WTC11 (cell line): ENCODE measurements at regions not wholly inside any gene's neighbourhood (a gene's known extent, or its start where the extent isn't known, plus 50 kb on each side); places are given as distances from the start of the nearest gene placed in this dataset.

Source experiments
- ATAC-seq: fragments of 200-7000 bp; cut with Tn5 transposase; 2 replicates; pipeline ENCODE4 v1.10.0; 2021; ENCODE audit warnings: mild to moderate bottlenecking, moderate library complexity
- CTCF ChIA-PET: fragments of 300-600 bp; sonication (Branson Sonifier 250); formaldehyde crosslinking; loops from one replicate; lab custom pipeline; 2021; ENCODE audit warnings: antibody characterized with exemption; lab: Charles Lee
- POLR2A ChIA-PET: fragments of 350-600 bp; sonication (Branson Sonifier 250); formaldehyde crosslinking; loops from one replicate; lab custom pipeline; 2021; ENCODE audit warnings: antibody characterized with exemption; lab: Charles Lee
- DNase-seq: peaks from one replicate; pipeline ENCODE4 v3.0.0; 2021; ENCODE audit warnings: low spot score
- H3K27ac Mint-ChIP-seq: 2 replicates; pipeline ENCODE4 v1.8.0; 2021; ENCODE audit warnings: mixed read lengths
- H3K27me3 Mint-ChIP-seq: 2 replicates; pipeline ENCODE4 v1.8.0; 2021; ENCODE audit warnings: low read depth, mild to moderate bottlenecking, moderate library complexity, mixed read lengths
- H3K36me3 Mint-ChIP-seq: 2 replicates; pipeline ENCODE4 v1.8.0; 2021; ENCODE audit warnings: mixed read lengths
- H3K4me1 Mint-ChIP-seq: 2 replicates; pipeline ENCODE4 v1.8.0; 2022; ENCODE audit warnings: mixed read lengths
- H3K4me3 Mint-ChIP-seq: 2 replicates; pipeline ENCODE4 v1.8.0; 2021; ENCODE audit warnings: mild to moderate bottlenecking, moderate library complexity, mixed read lengths
- H3K9me3 Mint-ChIP-seq: 2 replicates; pipeline ENCODE4 v1.8.0; 2021; ENCODE audit warnings: mixed read lengths
- AFF4 ChIP-seq: sonication (generic); formaldehyde crosslinking; IDR thresholded peaks from 2 replicates; pipeline ENCODE4 v1.8.1; 2023; ENCODE audit warnings: mild to moderate bottlenecking, missing genetic modification reagents, borderline replicate concordance
- ATF1 ChIP-seq: sonication (generic); formaldehyde crosslinking; IDR thresholded peaks from 2 replicates; pipeline ENCODE4 v1.8.1; 2023; ENCODE audit warnings: mild to moderate bottlenecking, moderate library complexity, missing genetic modification reagents
- ATF6 ChIP-seq: sonication (generic); formaldehyde crosslinking; IDR thresholded peaks from 2 replicates; pipeline ENCODE4 v1.8.1; 2023; ENCODE audit warnings: mild to moderate bottlenecking, missing genetic modification reagents
- CBFB ChIP-seq: sonication (generic); formaldehyde crosslinking; IDR thresholded peaks from 2 replicates; pipeline ENCODE4 v1.8.1; 2022; ENCODE audit warnings: mild to moderate bottlenecking, low read depth, missing genetic modification reagents
- EMX1 ChIP-seq: fragments of 250-450 bp; sonication (Bioruptor Pico); IDR thresholded peaks from 2 replicates; pipeline ENCODE4 v1.8.0; 2021; ENCODE audit warnings: mild to moderate bottlenecking
- FOXP1 ChIP-seq: sonication (generic); formaldehyde crosslinking; IDR thresholded peaks from 2 replicates; pipeline ENCODE4 v1.8.0; 2022; ENCODE audit warnings: missing genetic modification reagents, mild to moderate bottlenecking, moderate library complexity, borderline replicate concordance
- JAZF1 ChIP-seq: fragments of 250-450 bp; sonication (Bioruptor Pico); IDR thresholded peaks from 2 replicates; pipeline ENCODE4 v1.9.0; 2021; ENCODE audit warnings: moderate library complexity, mild to moderate bottlenecking, inconsistent platforms
- MYBL2 ChIP-seq: sonication (generic); formaldehyde crosslinking; IDR thresholded peaks from 2 replicates; pipeline ENCODE4 v1.8.1; 2023; ENCODE audit warnings: mild to moderate bottlenecking, moderate library complexity, missing genetic modification reagents
- NFE2L1 ChIP-seq: sonication (generic); formaldehyde crosslinking; IDR thresholded peaks from 2 replicates; pipeline ENCODE4 v1.8.1; 2023; ENCODE audit warnings: missing genetic modification reagents
- TCF7 ChIP-seq: sonication (generic); formaldehyde crosslinking; IDR thresholded peaks from 2 replicates; pipeline ENCODE4 v1.8.0; 2022; ENCODE audit warnings: mild to moderate bottlenecking, low read depth, missing genetic modification reagents, moderate library complexity
- TEAD1 ChIP-seq: sonication (generic); formaldehyde crosslinking; IDR thresholded peaks from 2 replicates; pipeline ENCODE4 v1.8.0; 2022; ENCODE audit warnings: mild to moderate bottlenecking, missing genetic modification reagents
- USF1 ChIP-seq: sonication (generic); formaldehyde crosslinking; IDR thresholded peaks from 2 replicates; pipeline ENCODE4 v1.8.0; 2022; ENCODE audit warnings: mild to moderate bottlenecking, missing genetic modification reagents
- ZNF138 ChIP-seq: sonication (generic); formaldehyde crosslinking; conservative IDR thresholded peaks from 2 replicates; pipeline ENCODE4 v1.8.1; 2022; ENCODE audit warnings: mild to moderate bottlenecking, moderate library complexity, missing genetic modification reagents
- ZNF232 ChIP-seq: sonication (generic); formaldehyde crosslinking; IDR thresholded peaks from 2 replicates; pipeline ENCODE4 v1.8.0; 2022; ENCODE audit warnings: mild to moderate bottlenecking, missing genetic modification reagents
- TF ChIP-seq, protein P1 (sequence below): fragments of 200-600 bp; IDR thresholded peaks from 2 replicates; pipeline ENCODE4 v1.8.0; 2022; ENCODE audit warnings: antibody characterized with exemption
- TF ChIP-seq, protein P2 (sequence below): sonication (generic); formaldehyde crosslinking; IDR thresholded peaks from 2 replicates; pipeline ENCODE4 v1.8.1; 2023; ENCODE audit warnings: mild to moderate bottlenecking, moderate library complexity, missing genetic modification reagents
- TF ChIP-seq, protein P3 (sequence below): sonication (generic); formaldehyde crosslinking; IDR thresholded peaks from 2 replicates; pipeline ENCODE4 v1.8.0; 2022; ENCODE audit warnings: mild to moderate bottlenecking, missing genetic modification reagents
- TF ChIP-seq, protein P4 (sequence below): sonication (generic); formaldehyde crosslinking; IDR thresholded peaks from 2 replicates; pipeline ENCODE4 v1.8.0; 2022; ENCODE audit warnings: mild to moderate bottlenecking, missing genetic modification reagents
- TF ChIP-seq, protein P5 (sequence below): sonication (generic); formaldehyde crosslinking; IDR thresholded peaks from 2 replicates; pipeline ENCODE4 v1.8.0; 2022; ENCODE audit warnings: missing genetic modification reagents
- TF ChIP-seq, protein P6 (sequence below): sonication (generic); formaldehyde crosslinking; IDR thresholded peaks from 2 replicates; pipeline ENCODE4 v1.8.1; 2022; ENCODE audit warnings: missing genetic modification reagents, borderline replicate concordance

DNA sequence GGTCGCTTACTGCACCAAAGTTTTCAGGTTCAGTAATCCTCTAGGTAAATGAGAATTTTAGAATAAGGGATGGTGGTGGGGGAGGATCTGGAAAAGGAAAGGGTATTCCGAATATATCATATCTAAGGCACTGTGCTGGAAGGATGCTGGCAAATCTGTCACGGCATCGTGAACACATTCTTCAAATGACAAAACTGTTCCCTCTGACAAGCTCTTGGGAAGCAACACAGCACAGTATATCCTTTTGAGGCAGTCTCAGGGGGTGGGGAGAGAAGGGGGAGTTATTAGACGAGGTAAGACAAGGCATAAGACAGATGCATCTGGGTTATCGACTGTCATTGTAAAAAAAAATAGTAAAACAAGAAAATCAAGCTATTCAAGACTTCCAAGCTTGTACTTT is 289.6 kb upstream of the LRRN1 start:
- POLR2A ChIA-PET: no interaction called here
- TF ChIP-seq, protein P1, sequence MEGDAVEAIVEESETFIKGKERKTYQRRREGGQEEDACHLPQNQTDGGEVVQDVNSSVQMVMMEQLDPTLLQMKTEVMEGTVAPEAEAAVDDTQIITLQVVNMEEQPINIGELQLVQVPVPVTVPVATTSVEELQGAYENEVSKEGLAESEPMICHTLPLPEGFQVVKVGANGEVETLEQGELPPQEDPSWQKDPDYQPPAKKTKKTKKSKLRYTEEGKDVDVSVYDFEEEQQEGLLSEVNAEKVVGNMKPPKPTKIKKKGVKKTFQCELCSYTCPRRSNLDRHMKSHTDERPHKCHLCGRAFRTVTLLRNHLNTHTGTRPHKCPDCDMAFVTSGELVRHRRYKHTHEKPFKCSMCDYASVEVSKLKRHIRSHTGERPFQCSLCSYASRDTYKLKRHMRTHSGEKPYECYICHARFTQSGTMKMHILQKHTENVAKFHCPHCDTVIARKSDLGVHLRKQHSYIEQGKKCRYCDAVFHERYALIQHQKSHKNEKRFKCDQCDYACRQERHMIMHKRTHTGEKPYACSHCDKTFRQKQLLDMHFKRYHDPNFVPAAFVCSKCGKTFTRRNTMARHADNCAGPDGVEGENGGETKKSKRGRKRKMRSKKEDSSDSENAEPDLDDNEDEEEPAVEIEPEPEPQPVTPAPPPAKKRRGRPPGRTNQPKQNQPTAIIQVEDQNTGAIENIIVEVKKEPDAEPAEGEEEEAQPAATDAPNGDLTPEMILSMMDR: no peak
- TF ChIP-seq JAZF1 (CRISPR knock-in tag) (no peak), TEAD1 (no peak), ZNF138 (no peak), FOXP1 (CRISPR knock-in tag) (no peak), ATF1 (CRISPR knock-in tag) (no peak), TCF7 (CRISPR knock-in tag) (no peak), ZNF232 (CRISPR knock-in tag) (no peak), MYBL2 (CRISPR knock-in tag) (no peak), AFF4 (CRISPR knock-in tag) (no peak), USF1 (no peak), ATF6 (CRISPR knock-in tag) (no peak), CBFB (CRISPR knock-in tag) (no peak), NFE2L1 (CRISPR knock-in tag) (no peak), EMX1 (CRISPR knock-in tag) (no peak)
- TF ChIP-seq, protein P2, sequence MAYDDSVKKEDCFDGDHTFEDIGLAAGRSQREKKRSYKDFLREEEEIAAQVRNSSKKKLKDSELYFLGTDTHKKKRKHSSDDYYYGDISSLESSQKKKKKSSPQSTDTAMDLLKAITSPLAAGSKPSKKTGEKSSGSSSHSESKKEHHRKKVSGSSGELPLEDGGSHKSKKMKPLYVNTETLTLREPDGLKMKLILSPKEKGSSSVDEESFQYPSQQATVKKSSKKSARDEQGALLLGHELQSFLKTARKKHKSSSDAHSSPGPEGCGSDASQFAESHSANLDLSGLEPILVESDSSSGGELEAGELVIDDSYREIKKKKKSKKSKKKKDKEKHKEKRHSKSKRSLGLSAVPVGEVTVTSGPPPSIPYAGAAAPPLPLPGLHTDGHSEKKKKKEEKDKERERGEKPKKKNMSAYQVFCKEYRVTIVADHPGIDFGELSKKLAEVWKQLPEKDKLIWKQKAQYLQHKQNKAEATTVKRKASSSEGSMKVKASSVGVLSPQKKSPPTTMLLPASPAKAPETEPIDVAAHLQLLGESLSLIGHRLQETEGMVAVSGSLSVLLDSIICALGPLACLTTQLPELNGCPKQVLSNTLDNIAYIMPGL: no peak
- TF ChIP-seq, protein P3, sequence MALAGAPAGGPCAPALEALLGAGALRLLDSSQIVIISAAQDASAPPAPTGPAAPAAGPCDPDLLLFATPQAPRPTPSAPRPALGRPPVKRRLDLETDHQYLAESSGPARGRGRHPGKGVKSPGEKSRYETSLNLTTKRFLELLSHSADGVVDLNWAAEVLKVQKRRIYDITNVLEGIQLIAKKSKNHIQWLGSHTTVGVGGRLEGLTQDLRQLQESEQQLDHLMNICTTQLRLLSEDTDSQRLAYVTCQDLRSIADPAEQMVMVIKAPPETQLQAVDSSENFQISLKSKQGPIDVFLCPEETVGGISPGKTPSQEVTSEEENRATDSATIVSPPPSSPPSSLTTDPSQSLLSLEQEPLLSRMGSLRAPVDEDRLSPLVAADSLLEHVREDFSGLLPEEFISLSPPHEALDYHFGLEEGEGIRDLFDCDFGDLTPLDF (CRISPR knock-in tag): no peak
- TF ChIP-seq, protein P4, sequence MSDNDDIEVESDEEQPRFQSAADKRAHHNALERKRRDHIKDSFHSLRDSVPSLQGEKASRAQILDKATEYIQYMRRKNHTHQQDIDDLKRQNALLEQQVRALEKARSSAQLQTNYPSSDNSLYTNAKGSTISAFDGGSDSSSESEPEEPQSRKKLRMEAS (CRISPR knock-in tag): no peak
- TF ChIP-seq, protein P5, sequence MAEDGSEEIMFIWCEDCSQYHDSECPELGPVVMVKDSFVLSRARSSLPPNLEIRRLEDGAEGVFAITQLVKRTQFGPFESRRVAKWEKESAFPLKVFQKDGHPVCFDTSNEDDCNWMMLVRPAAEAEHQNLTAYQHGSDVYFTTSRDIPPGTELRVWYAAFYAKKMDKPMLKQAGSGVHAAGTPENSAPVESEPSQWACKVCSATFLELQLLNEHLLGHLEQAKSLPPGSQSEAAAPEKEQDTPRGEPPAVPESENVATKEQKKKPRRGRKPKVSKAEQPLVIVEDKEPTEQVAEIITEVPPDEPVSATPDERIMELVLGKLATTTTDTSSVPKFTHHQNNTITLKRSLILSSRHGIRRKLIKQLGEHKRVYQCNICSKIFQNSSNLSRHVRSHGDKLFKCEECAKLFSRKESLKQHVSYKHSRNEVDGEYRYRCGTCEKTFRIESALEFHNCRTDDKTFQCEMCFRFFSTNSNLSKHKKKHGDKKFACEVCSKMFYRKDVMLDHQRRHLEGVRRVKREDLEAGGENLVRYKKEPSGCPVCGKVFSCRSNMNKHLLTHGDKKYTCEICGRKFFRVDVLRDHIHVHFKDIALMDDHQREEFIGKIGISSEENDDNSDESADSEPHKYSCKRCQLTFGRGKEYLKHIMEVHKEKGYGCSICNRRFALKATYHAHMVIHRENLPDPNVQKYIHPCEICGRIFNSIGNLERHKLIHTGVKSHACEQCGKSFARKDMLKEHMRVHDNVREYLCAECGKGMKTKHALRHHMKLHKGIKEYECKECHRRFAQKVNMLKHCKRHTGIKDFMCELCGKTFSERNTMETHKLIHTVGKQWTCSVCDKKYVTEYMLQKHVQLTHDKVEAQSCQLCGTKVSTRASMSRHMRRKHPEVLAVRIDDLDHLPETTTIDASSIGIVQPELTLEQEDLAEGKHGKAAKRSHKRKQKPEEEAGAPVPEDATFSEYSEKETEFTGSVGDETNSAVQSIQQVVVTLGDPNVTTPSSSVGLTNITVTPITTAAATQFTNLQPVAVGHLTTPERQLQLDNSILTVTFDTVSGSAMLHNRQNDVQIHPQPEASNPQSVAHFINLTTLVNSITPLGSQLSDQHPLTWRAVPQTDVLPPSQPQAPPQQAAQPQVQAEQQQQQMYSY (CRISPR knock-in tag): no peak
- TF ChIP-seq, protein P6, sequence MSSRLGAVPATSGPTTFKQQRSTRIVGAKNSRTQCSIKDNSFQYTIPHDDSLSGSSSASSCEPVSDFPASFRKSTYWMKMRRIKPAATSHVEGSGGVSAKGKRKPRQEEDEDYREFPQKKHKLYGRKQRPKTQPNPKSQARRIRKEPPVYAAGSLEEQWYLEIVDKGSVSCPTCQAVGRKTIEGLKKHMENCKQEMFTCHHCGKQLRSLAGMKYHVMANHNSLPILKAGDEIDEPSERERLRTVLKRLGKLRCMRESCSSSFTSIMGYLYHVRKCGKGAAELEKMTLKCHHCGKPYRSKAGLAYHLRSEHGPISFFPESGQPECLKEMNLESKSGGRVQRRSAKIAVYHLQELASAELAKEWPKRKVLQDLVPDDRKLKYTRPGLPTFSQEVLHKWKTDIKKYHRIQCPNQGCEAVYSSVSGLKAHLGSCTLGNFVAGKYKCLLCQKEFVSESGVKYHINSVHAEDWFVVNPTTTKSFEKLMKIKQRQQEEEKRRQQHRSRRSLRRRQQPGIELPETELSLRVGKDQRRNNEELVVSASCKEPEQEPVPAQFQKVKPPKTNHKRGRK (CRISPR knock-in tag): no peak
- ATAC-seq: no peak
- Mint-ChIP-seq H3K4me3 (no peak overlapping the region), H3K4me1 (no peaks in the 10 kb centered on the region), H3K9me3 (peaks cover 61% of the 10 kb centered on the region), H3K36me3 (peaks cover 26% of the 10 kb centered on the region), H3K27me3 (0 out of 2 replicates have a peak, but pooled peaks cover 4% of the 10 kb centered on the region), H3K27ac (no peak overlapping the region)
- CTCF ChIA-PET: no interaction called here
- no peak for DNase-seq
